GM23338 (cell line): ENCODE measurements at regions not wholly inside any gene's neighbourhood (a gene's known extent, or its start where the extent isn't known, plus 50 kb on each side); places are given as distances from the start of the nearest gene placed in this dataset.
"Not testable (repeated sequence)": the region's sequence is repeated elsewhere in the genome, so short reads cannot be mapped to it uniquely, and the experiment has no call there.

Source experiments
- ATAC-seq: fragments of 200-7000 bp; cut with Tn5 transposase; 3 replicates; pipeline ENCODE4 v1.9.1; 2020
- DNase-seq: peaks from one replicate; pipeline ENCODE4 v3.0.0-alpha.2; 2015; ENCODE audit warnings: low spot score
- H2AFZ ChIP-seq: fragments of 200-600 bp; sonication (generic); 2 replicates; pipeline ENCODE4 v1.8.0; 2016; ENCODE audit warnings: antibody characterized with exemption, mild to moderate bottlenecking, moderate library complexity
- H3F3A ChIP-seq: fragments of 200-600 bp; sonication (generic); replicated peaks from 2 replicates; pipeline ENCODE4 v1.8.0; 2017; ENCODE audit warnings: antibody characterized with exemption, mixed run types, low read depth
- H3K27ac ChIP-seq: fragments of 200-600 bp; sonication (generic); 2 replicates; pipeline ENCODE4 v1.6.1; 2016; ENCODE audit warnings: low read depth
- H3K27me3 ChIP-seq: fragments of 200-600 bp; sonication (generic); 2 replicates; pipeline ENCODE4 v1.8.0; 2016; ENCODE audit warnings: mild to moderate bottlenecking, mixed run types, moderate library complexity; ENCODE audit not compliant: insufficient read depth
- H3K36me3 ChIP-seq: fragments of 200-600 bp; sonication (generic); 2 replicates; pipeline ENCODE4 v1.8.0; 2016; ENCODE audit warnings: mild to moderate bottlenecking; ENCODE audit not compliant: insufficient read depth
- H3K4me1 ChIP-seq: fragments of 200-600 bp; sonication (generic); 2 replicates; pipeline ENCODE4 v1.8.0; 2016; ENCODE audit warnings: mild to moderate bottlenecking, moderate library complexity; ENCODE audit not compliant: insufficient read depth
- H3K4me2 ChIP-seq: fragments of 200-600 bp; sonication (generic); 2 replicates; pipeline ENCODE4 v1.7.1; 2017; ENCODE audit warnings: mixed run types
- H3K4me3 ChIP-seq: fragments of 200-600 bp; sonication (generic); 2 replicates; pipeline ENCODE4 v1.6.1; 2016; ENCODE audit warnings: mixed run types
- H3K79me2 ChIP-seq: fragments of 200-600 bp; sonication (generic); replicated peaks from 2 replicates; pipeline ENCODE4 v1.8.0; 2017; ENCODE audit warnings: mild to moderate bottlenecking; ENCODE audit not compliant: insufficient read depth
- H3K9me2 ChIP-seq: fragments of 200-600 bp; sonication (generic); 2 replicates; pipeline ENCODE4 v1.8.0; 2017; ENCODE audit not compliant: insufficient read depth
- H4K20me1 ChIP-seq: fragments of 200-600 bp; sonication (generic); replicated peaks from 2 replicates; pipeline ENCODE4 v1.8.0; 2017; ENCODE audit warnings: mild to moderate bottlenecking; ENCODE audit not compliant: insufficient read depth
- H3K27ac Mint-ChIP-seq: 2 replicates; pipeline ENCODE4 v1.8.0; 2020; ENCODE audit warnings: inconsistent platforms, mild to moderate bottlenecking, moderate library complexity, mixed read lengths
- H3K27me3 Mint-ChIP-seq: 3 replicates; pipeline ENCODE4 v1.8.0; 2022; ENCODE audit warnings: low read depth, mild to moderate bottlenecking, moderate library complexity, mixed read lengths, inconsistent platforms; ENCODE audit not compliant: insufficient read depth, poor library complexity
- H3K36me3 Mint-ChIP-seq: 3 replicates; pipeline ENCODE4 v1.8.0; 2021; ENCODE audit warnings: low read depth, mild to moderate bottlenecking, inconsistent platforms, moderate library complexity, mixed read lengths
- H3K4me1 Mint-ChIP-seq: 3 replicates; pipeline ENCODE4 v1.8.0; 2020; ENCODE audit warnings: mild to moderate bottlenecking, inconsistent platforms, mixed read lengths
- H3K4me3 Mint-ChIP-seq: 3 replicates; pipeline ENCODE4 v1.8.0; 2021; ENCODE audit warnings: moderate library complexity, mild to moderate bottlenecking, inconsistent platforms, mixed read lengths
- H3K9me3 Mint-ChIP-seq: 3 replicates; pipeline ENCODE4 v1.8.0; 2020; ENCODE audit warnings: moderate library complexity, mild to moderate bottlenecking, inconsistent platforms, mixed read lengths
- CREB1 ChIP-seq: fragments of 250-450 bp; sonication (Bioruptor Pico); IDR thresholded peaks from 2 replicates; pipeline ENCODE4 v1.5.0; 2020; ENCODE audit warnings: low read depth, mild to moderate bottlenecking, moderate library complexity
- EZH2phosphoT487 ChIP-seq: fragments of 200-600 bp; sonication (generic); IDR thresholded peaks from one replicate; pipeline ENCODE4 v1.8.1; 2018; ENCODE audit warnings: antibody characterized with exemption; ENCODE audit not compliant: unreplicated experiment
- JUNB ChIP-seq: IDR thresholded peaks from one replicate; pipeline ENCODE4 v1.6.1; 2016; ENCODE audit warnings: antibody characterized with exemption; ENCODE audit not compliant: unreplicated experiment
- POLR2AphosphoS5 ChIP-seq: IDR thresholded peaks from 2 replicates; pipeline ENCODE4 v1.6.1; 2016; ENCODE audit warnings: antibody characterized with exemption, low read depth
- ZNF331 ChIP-seq: fragments of 250-450 bp; sonication (Bioruptor Pico); IDR thresholded peaks from 2 replicates; pipeline ENCODE4 v1.5.0; 2020; ENCODE audit warnings: low read depth, mild to moderate bottlenecking, moderate library complexity
- TF ChIP-seq, protein P1 (sequence below), 2 experiments: fragments of 200-600 bp in 1 of 2; sonication (generic) in 1 of 2; conservative IDR thresholded peaks; 2 replicates each; pipeline versions ENCODE4 v1.5.1 to v1.6.1; 2016 to 2017; ENCODE audit warnings: antibody characterized with exemption in 2 of 2, low read depth in 2 of 2, mild to moderate bottlenecking in 2 of 2, moderate library complexity in 1 of 2
- TF ChIP-seq, protein P2 (sequence below): IDR thresholded peaks from 2 replicates; pipeline ENCODE4 v1.6.1; 2016; ENCODE audit warnings: antibody characterized with exemption

DNA sequence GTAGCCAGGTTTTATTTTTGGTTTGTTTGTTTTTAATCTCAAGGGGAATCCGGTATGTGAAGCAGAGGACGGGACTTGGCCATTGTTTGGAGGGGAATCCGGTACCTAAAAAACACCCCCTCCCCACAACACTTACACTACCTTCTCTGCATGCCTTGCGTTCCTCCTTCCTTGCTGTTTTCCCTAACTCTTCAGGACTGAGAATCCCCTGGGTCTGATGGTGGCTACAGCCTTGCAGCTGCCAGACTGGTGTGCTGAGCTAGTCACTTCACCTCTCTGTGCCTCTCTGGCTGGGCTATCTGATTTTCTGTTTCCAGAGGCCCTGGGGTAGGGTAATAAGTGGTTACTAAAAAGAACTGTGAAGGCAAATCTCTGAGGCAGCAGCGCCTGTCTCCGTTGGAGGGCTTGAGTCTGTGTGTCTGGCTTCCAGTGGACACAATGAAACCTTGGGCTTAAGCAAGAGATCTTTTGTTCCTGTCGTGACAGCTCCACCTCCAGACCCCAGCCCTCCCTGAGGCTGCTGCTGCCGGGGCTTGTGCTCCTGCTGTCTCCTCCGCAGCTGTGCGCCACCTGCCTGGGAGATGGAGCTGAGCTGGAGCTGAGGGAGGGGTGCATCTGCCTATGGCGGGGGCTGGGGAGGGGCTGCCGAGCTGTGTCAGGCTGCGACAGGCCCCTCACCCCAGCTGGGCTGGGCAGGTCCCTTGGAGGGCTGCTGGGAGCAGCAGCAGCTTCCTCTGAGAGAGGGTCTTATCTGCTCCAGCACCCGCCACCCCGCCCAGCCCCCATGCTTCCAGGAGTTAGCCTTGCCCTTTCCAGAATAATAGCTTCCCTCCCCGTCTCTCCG, 65.8 kb upstream of the CCDC167 start:
- H3K36me3 Mint-ChIP-seq = no peaks in the 10 kb centered on the region
- 0 out of 3 replicates have a peak, but pooled peaks cover 3% of the 10 kb centered on the region for H3K9me3 Mint-ChIP-seq
- ATAC-seq (peak; percentile 85), DNase-seq (peak; percentile 85)
- H3K4me3 Mint-ChIP-seq = peak overlapping the region; percentile 82
- H3K79me2 ChIP-seq = no peaks in the 10 kb centered on the region
- peak overlapping the region; percentile 95 for H3K4me2 ChIP-seq
- H3F3A ChIP-seq = no peaks in the 10 kb centered on the region
- H3K27me3 ChIP-seq = no peaks in the 10 kb centered on the region
- no peaks in the 10 kb centered on the region for H4K20me1 ChIP-seq
- H3K27ac ChIP-seq = no peak overlapping the region
- TF ChIP-seq CREB1 (CRISPR knock-in tag) (no peak), POLR2AphosphoS5 (peak; percentile 14; the same call in 1 of the 2 replicates), JUNB (no peak)
- TF ChIP-seq, protein P1, sequence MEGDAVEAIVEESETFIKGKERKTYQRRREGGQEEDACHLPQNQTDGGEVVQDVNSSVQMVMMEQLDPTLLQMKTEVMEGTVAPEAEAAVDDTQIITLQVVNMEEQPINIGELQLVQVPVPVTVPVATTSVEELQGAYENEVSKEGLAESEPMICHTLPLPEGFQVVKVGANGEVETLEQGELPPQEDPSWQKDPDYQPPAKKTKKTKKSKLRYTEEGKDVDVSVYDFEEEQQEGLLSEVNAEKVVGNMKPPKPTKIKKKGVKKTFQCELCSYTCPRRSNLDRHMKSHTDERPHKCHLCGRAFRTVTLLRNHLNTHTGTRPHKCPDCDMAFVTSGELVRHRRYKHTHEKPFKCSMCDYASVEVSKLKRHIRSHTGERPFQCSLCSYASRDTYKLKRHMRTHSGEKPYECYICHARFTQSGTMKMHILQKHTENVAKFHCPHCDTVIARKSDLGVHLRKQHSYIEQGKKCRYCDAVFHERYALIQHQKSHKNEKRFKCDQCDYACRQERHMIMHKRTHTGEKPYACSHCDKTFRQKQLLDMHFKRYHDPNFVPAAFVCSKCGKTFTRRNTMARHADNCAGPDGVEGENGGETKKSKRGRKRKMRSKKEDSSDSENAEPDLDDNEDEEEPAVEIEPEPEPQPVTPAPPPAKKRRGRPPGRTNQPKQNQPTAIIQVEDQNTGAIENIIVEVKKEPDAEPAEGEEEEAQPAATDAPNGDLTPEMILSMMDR (conservative IDR thresholded peaks at IDR 0.05; ENCODE audit: low read depth in 2 of 2) = peak in 1 of 2 experiments; percentile 71; a peak in 2 of 4 replicates
- TF ChIP-seq, protein P2, sequence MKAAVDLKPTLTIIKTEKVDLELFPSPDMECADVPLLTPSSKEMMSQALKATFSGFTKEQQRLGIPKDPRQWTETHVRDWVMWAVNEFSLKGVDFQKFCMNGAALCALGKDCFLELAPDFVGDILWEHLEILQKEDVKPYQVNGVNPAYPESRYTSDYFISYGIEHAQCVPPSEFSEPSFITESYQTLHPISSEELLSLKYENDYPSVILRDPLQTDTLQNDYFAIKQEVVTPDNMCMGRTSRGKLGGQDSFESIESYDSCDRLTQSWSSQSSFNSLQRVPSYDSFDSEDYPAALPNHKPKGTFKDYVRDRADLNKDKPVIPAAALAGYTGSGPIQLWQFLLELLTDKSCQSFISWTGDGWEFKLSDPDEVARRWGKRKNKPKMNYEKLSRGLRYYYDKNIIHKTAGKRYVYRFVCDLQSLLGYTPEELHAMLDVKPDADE = no peak
- H3K9me2 ChIP-seq = no peaks in the 10 kb centered on the region
- peak overlapping the region; percentile 84 for H3K4me3 ChIP-seq
- no peaks in the 10 kb centered on the region for H3K36me3 ChIP-seq
- H3K27ac Mint-ChIP-seq = no peak overlapping the region; the same call in 1 of the 2 replicates
- H3K4me1 ChIP-seq = peaks cover 6% of the 10 kb centered on the region; the same call in 1 of the 2 replicates
- peaks cover 22% of the 10 kb centered on the region for H3K4me1 Mint-ChIP-seq
- H3K27me3 Mint-ChIP-seq = peaks cover 20% of the 10 kb centered on the region
- peak overlapping the region; percentile 99 for H2AFZ ChIP-seq

DNA sequence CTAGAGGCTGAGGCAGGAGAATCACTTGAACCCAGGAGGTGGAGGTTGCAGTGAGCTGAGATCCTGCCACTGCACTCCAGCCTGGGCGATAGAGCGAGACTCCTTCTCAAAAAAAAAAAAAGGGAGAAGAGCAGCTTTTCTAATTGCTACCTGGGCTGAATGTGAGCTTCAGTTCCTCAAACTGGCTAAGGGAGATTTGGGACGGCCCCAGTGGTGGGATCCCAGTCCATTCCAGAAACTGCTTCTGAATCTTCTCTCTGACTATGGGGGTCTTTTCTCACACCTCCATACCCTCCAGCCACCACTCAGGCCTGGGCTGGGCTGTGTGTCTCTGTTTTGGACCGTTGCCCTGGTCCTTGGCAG, 63.2 kb upstream of the CCDC167 start:
- peaks cover 14% of the 10 kb centered on the region; the same call in 1 of the 2 replicates for H3K4me1 ChIP-seq
- H3K4me3 ChIP-seq, H3K27ac ChIP-seq, H2AFZ ChIP-seq, ATAC-seq, H4K20me1 ChIP-seq, H3K36me3 ChIP-seq, H3K9me3 Mint-ChIP-seq, H3K4me2 ChIP-seq, DNase-seq, H3K9me2 ChIP-seq, H3K79me2 ChIP-seq, H3K4me3 Mint-ChIP-seq, H3K36me3 Mint-ChIP-seq, H3K27me3 ChIP-seq, H3K27ac Mint-ChIP-seq, H3F3A ChIP-seq: not testable (repeated sequence)
- H3K27me3 Mint-ChIP-seq = peaks cover 38% of the 10 kb centered on the region
- peaks cover 28% of the 10 kb centered on the region for H3K4me1 Mint-ChIP-seq

DNA sequence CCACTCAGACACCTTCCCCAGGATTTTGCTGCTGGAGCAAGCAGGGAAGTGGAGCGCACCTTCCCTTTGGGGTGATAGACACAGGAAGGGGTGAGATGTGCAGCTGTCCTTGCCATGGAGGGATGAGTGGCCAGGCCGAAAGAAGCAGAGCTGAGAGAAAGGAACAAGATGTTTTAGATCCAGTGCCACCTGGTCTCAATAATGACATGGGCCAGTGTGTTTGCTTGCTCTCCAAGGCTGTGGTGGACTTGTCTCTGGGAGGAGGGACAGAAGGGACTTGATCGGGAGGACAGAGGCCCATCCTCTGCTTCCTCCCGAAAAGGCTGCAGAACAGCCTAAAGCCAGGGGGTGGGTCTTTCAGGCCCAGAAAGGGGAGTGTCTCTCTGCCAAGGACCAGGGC, 61.7 kb upstream of the CCDC167 start:
- 0 out of 3 replicates have a peak, but pooled peaks cover 5% of the 10 kb centered on the region for H3K9me3 Mint-ChIP-seq
- no peaks in the 10 kb centered on the region for H3K27me3 ChIP-seq

More for the DNA sequence above, 61.7 kb upstream of the CCDC167 start:
- no peaks in the 10 kb centered on the region for H3K79me2 ChIP-seq
- no peaks in the 10 kb centered on the region for H4K20me1 ChIP-seq
- no peaks in the 10 kb centered on the region for H3K36me3 ChIP-seq
- no peak overlapping the region for H3K4me2 ChIP-seq
- ATAC-seq (no peak), DNase-seq (no peak)
- H3K27ac Mint-ChIP-seq = no peak overlapping the region
- peaks cover 25% of the 10 kb centered on the region for H3K4me1 Mint-ChIP-seq
- no peak overlapping the region for H2AFZ ChIP-seq
- no peak overlapping the region for H3K4me3 Mint-ChIP-seq
- H3K27me3 Mint-ChIP-seq = peaks cover 33% of the 10 kb centered on the region
- H3K27ac ChIP-seq = no peak overlapping the region
- TF ChIP-seq EZH2phosphoT487 = no peak
- TF ChIP-seq ZNF331 = no peak
- TF ChIP-seq, protein P1 (conservative IDR thresholded peaks at IDR 0.05; ENCODE audit: low read depth in 2 of 2) = no peak
- peaks cover 14% of the 10 kb centered on the region; the same call in 1 of the 2 replicates for H3K4me1 ChIP-seq
- no peaks in the 10 kb centered on the region for H3F3A ChIP-seq
- H3K4me3 ChIP-seq = no peak overlapping the region
- H3K36me3 Mint-ChIP-seq = no peaks in the 10 kb centered on the region
- no peaks in the 10 kb centered on the region for H3K9me2 ChIP-seq
